ENCODE measurements at regions not wholly inside any gene's neighbourhood (a gene's known extent, or its start where the extent isn't known, plus 50 kb on each side); places are given as distances from the start of the nearest gene placed in this dataset.

DNA sequence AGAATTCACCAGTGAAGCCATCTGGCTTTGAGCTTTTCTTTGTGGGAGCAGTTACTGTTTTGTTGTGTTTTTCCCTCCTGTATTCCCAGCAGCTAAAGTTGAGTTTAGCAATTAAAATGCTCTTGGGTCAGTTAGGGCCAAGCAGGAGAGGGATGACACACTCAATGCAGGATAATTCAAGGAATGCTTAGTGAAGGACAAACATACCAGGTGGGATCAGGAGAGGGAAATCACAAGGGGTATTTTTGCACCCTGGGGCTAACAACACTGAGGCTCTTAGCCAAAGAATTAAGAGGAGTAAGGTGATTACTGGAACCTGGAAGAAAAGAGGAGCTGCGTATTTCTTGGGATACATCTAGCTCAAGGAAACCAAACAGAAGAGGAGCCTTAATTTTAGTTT is 82.4 kb upstream of the KCND2 start:
- no peak for TF ChIP-seq CTCF (IDR thresholded peaks at IDR 0.05; ENCODE audit: insufficient read depth, low read length, poor library complexity, severe bottlenecking)
- no peak for TF ChIP-seq EZH2phosphoT487 (conservative IDR thresholded peaks at IDR 0.05; ENCODE audit: low read length)
